Type B pancreatic cell (in vitro differentiated cells): ENCODE measurements at regions not wholly inside any gene's neighbourhood (a gene's known extent, or its start where the extent isn't known, plus 50 kb on each side); places are given as distances from the start of the nearest gene placed in this dataset.
A peak's percentile ranks its signal among the peaks of the same experiment; 100 is the strongest.

Experiments used
- DNase-seq: peaks from one replicate; pipeline ENCODE4 v3.0.0; 2021; ENCODE audit warnings: mixed read lengths; ENCODE audit not compliant: unreplicated experiment; ENCODE audit errors: extremely low spot score
- H3K27ac Mint-ChIP-seq: 2 replicates; pipeline ENCODE4 v1.8.0; 2021; ENCODE audit warnings: mild to moderate bottlenecking, mixed read lengths
- H3K27me3 Mint-ChIP-seq: 2 replicates; pipeline ENCODE4 v1.8.0; 2021; ENCODE audit warnings: mixed read lengths
- H3K36me3 Mint-ChIP-seq: 2 replicates; pipeline ENCODE4 v1.8.0; 2021; ENCODE audit warnings: mixed read lengths
- H3K4me1 Mint-ChIP-seq: one replicate; pipeline ENCODE4 v1.8.0; 2021; ENCODE audit warnings: mixed read lengths; ENCODE audit not compliant: unreplicated experiment
- H3K4me3 Mint-ChIP-seq: 2 replicates; pipeline ENCODE4 v1.8.0; 2021; ENCODE audit warnings: mild to moderate bottlenecking, mixed read lengths
- H3K9me3 Mint-ChIP-seq: 2 replicates; pipeline ENCODE4 v1.8.0; 2021; ENCODE audit warnings: mixed read lengths
- CTCF ChIP-seq: fragments of 200-600 bp; sonication (generic); conservative IDR thresholded peaks from 2 replicates; pipeline ENCODE4 v1.5.0; 2021; ENCODE audit warnings: antibody characterized with exemption, mild to moderate bottlenecking

- Mint-ChIP-seq H3K4me1 (peaks cover 13% of the 10 kb centered on the region), H3K27ac (no peak overlapping the region), H3K27me3 (no peaks in the 10 kb centered on the region), H3K4me3 (no peak overlapping the region), H3K9me3 (peaks cover 1% of the 10 kb centered on the region), H3K36me3 (no peaks in the 10 kb centered on the region)
- no peak for TF ChIP-seq CTCF
- DNase-seq: no peak
Measured at GRCh38 chr5:159503236-159503635, 172.9 kb upstream of the IL12B start.

- peak overlapping the region; percentile 19 for H3K4me3 Mint-ChIP-seq
- H3K27me3 Mint-ChIP-seq: no peaks in the 10 kb centered on the region
- no peak for TF ChIP-seq CTCF
- H3K36me3 Mint-ChIP-seq: no peaks in the 10 kb centered on the region
- H3K4me1 Mint-ChIP-seq: peaks cover 13% of the 10 kb centered on the region
- no peak for DNase-seq
- H3K27ac Mint-ChIP-seq: peak overlapping the region; percentile 86
- H3K9me3 Mint-ChIP-seq: peaks cover 4% of the 10 kb centered on the region
Measured at GRCh38 chr5:159504106-159504856, 174.0 kb upstream of the IL12B start.

- H3K9me3 Mint-ChIP-seq: peaks cover 4% of the 10 kb centered on the region
- no peak for DNase-seq
- H3K4me3 Mint-ChIP-seq: peak overlapping the region; percentile 19
- H3K36me3 Mint-ChIP-seq: no peaks in the 10 kb centered on the region
- no peaks in the 10 kb centered on the region for H3K27me3 Mint-ChIP-seq
- peak overlapping the region; percentile 86 for H3K27ac Mint-ChIP-seq
- TF ChIP-seq CTCF: no peak
- peaks cover 17% of the 10 kb centered on the region for H3K4me1 Mint-ChIP-seq
Measured at GRCh38 chr5:159504857-159505304, 174.6 kb upstream of the IL12B start.

- Mint-ChIP-seq H3K27me3 (no peaks in the 10 kb centered on the region), H3K4me1 (peaks cover 33% of the 10 kb centered on the region), H3K36me3 (no peaks in the 10 kb centered on the region), H3K9me3 (peaks cover 4% of the 10 kb centered on the region), H3K4me3 (no peak overlapping the region), H3K27ac (no peak overlapping the region)
- no peak for DNase-seq
- no peak for TF ChIP-seq CTCF
Measured at GRCh38 chr5:159507055-159507454, 176.8 kb upstream of the IL12B start.

- no peak for TF ChIP-seq CTCF
- no peak overlapping the region for H3K27ac Mint-ChIP-seq
- no peak overlapping the region for H3K4me3 Mint-ChIP-seq
- no peak for DNase-seq
- no peaks in the 10 kb centered on the region for H3K36me3 Mint-ChIP-seq
- no peaks in the 10 kb centered on the region for H3K27me3 Mint-ChIP-seq
- peaks cover 33% of the 10 kb centered on the region for H3K4me1 Mint-ChIP-seq
- H3K9me3 Mint-ChIP-seq: peaks cover 4% of the 10 kb centered on the region
Measured at GRCh38 chr5:159507661-159508060, 177.4 kb upstream of the IL12B start.
